MM.1S (cell line): ENCODE measurements at regions not wholly inside any gene's neighbourhood (a gene's known extent, or its start where the extent isn't known, plus 50 kb on each side); places are given as distances from the start of the nearest gene placed in this dataset.

ENCODE experiments used
- DNase-seq: peaks from one replicate; pipeline ENCODE4 v3.0.0-alpha.2; 2015
- H2AFZ ChIP-seq: fragments of 300-600 bp; sonication (generic); 2 replicates; pipeline ENCODE4 v1.6.0; 2016; ENCODE audit warnings: antibody characterized with exemption, low read length
- H3F3A ChIP-seq: fragments of 300-600 bp; sonication (generic); 2 replicates; pipeline ENCODE4 v1.6.1; 2016; ENCODE audit warnings: mild to moderate bottlenecking, antibody characterized with exemption, low read length, moderate library complexity, mixed read lengths; ENCODE audit not compliant: insufficient read depth
- H3K27ac ChIP-seq: fragments of 300-600 bp; sonication (generic); 2 replicates; pipeline ENCODE4 v1.5.1; 2016; ENCODE audit warnings: mild to moderate bottlenecking, low read length
- H3K27me3 ChIP-seq: fragments of 300-600 bp; sonication (generic); replicated peaks from 2 replicates; pipeline ENCODE4 v1.6.0; 2016; ENCODE audit warnings: low read length; ENCODE audit not compliant: insufficient read depth
- H3K36me3 ChIP-seq: fragments of 300-600 bp; sonication (generic); replicated peaks from 2 replicates; pipeline ENCODE4 v1.6.1; 2016; ENCODE audit warnings: mild to moderate bottlenecking, low read length, mixed read lengths; ENCODE audit not compliant: insufficient read depth
- H3K4me1 ChIP-seq: fragments of 300-600 bp; sonication (generic); 2 replicates; pipeline ENCODE4 v1.6.1; 2016; ENCODE audit warnings: low read length, mixed read lengths
- H3K4me2 ChIP-seq: fragments of 300-600 bp; sonication (generic); 2 replicates; pipeline ENCODE4 v1.6.0; 2016; ENCODE audit warnings: low read depth, low read length
- H3K4me3 ChIP-seq: fragments of 300-600 bp; sonication (generic); 2 replicates; pipeline ENCODE4 v1.5.1; 2016; ENCODE audit warnings: low read length, mixed read lengths
- H3K79me2 ChIP-seq: fragments of 300-600 bp; sonication (generic); 2 replicates; pipeline ENCODE4 v1.6.1; 2016; ENCODE audit warnings: mixed run types, low read length, mixed read lengths
- H3K9ac ChIP-seq: fragments of 300-600 bp; sonication (generic); 2 replicates; pipeline ENCODE4 v1.6.1; 2016; ENCODE audit warnings: low read length, mixed read lengths
- H3K9me2 ChIP-seq: fragments of 300-600 bp; sonication (generic); replicated peaks from 2 replicates; pipeline ENCODE4 v1.6.1; 2016; ENCODE audit warnings: mild to moderate bottlenecking, low read length, mixed read lengths; ENCODE audit not compliant: insufficient read depth
- H3K9me3 ChIP-seq: fragments of 300-600 bp; sonication (generic); replicated peaks from 2 replicates; pipeline ENCODE4 v1.6.1; 2016; ENCODE audit warnings: mild to moderate bottlenecking, low read length, mixed read lengths; ENCODE audit not compliant: insufficient read depth
- H4K20me1 ChIP-seq: fragments of 300-600 bp; sonication (generic); 2 replicates; pipeline ENCODE4 v1.6.1; 2016; ENCODE audit warnings: mild to moderate bottlenecking, low read length, moderate library complexity, mixed read lengths; ENCODE audit not compliant: insufficient read depth
- CTCF ChIP-seq: fragments of 300-600 bp; sonication (generic); IDR thresholded peaks from 2 replicates; pipeline ENCODE4 v1.5.1; 2016; ENCODE audit warnings: antibody characterized with exemption, low read length, mixed read lengths
- EZH2 ChIP-seq: fragments of 300-600 bp; sonication (generic); optimal IDR thresholded peaks from 2 replicates; pipeline ENCODE3; 2017; ENCODE audit warnings: low read depth, mild to moderate bottlenecking, antibody characterized with exemption, low read length, mixed read lengths
- EZH2phosphoT487 ChIP-seq: fragments of 300-600 bp; sonication (generic); IDR thresholded peaks from 2 replicates; pipeline ENCODE4 v1.6.1; 2018; ENCODE audit warnings: antibody characterized with exemption, low read length

DNA sequence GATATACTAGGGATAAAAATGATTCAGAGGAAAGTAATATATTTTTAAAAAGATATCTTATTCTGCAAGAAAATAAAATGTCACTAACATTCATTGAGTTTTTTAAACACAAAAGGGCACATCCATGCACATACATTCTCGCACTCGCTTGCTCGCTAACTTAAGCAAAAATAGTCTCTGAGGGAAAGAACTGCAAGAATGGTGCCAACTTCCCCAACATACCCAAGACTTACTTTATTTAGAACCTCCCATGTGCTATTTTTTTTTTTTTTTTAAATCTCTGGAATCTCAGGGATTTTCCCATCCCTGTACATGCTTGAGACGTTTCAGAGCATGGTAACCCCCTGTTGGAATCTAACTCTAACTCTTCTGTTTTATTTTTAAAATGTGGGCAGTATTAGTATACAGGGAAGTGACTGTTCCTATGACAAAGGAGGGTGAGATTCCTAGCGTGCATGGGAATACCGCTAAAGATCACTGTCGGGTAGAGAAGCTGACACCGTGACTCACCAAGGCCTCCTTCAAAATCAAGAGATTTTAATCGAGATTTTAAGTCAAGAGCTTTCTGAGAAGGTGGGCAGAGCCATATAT lies 187.9 kb upstream of the ZEB2 start:
- Histone ChIP-seq H3K9ac (no peak overlapping the region), H3K27me3 (no peaks in the 10 kb centered on the region), H3K9me2 (no peaks in the 10 kb centered on the region), H3K27ac (no peak overlapping the region), H3K79me2 (no peaks in the 10 kb centered on the region), H3K9me3 (no peaks in the 10 kb centered on the region; the same call in 1 of the 2 replicates), H3K36me3 (no peaks in the 10 kb centered on the region), H3K4me2 (no peak overlapping the region), H2AFZ (no peak overlapping the region), H3F3A (no peaks in the 10 kb centered on the region), H4K20me1 (no peaks in the 10 kb centered on the region), H3K4me1 (no peaks in the 10 kb centered on the region), H3K4me3 (no peak overlapping the region)
- DNase-seq = no peak
- TF ChIP-seq EZH2phosphoT487 (no peak), CTCF (no peak), EZH2 (no peak)

GRCh38 chr2:144706647-144707046 lies 186.7 kb upstream of the ZEB2 start:
- DNase-seq = no peak
- Histone ChIP-seq H3F3A (no peaks in the 10 kb centered on the region), H3K9me2 (no peaks in the 10 kb centered on the region), H3K4me1 (no peaks in the 10 kb centered on the region), H3K79me2 (no peaks in the 10 kb centered on the region), H4K20me1 (no peaks in the 10 kb centered on the region), H3K27me3 (no peaks in the 10 kb centered on the region), H2AFZ (no peak overlapping the region), H3K4me3 (no peak overlapping the region), H3K4me2 (no peak overlapping the region), H3K36me3 (no peaks in the 10 kb centered on the region), H3K27ac (no peak overlapping the region), H3K9ac (no peak overlapping the region), H3K9me3 (no peaks in the 10 kb centered on the region; the same call in 1 of the 2 replicates)
- TF ChIP-seq CTCF = no peak
- TF ChIP-seq EZH2phosphoT487 = no peak
- TF ChIP-seq EZH2 = no peak

DNA sequence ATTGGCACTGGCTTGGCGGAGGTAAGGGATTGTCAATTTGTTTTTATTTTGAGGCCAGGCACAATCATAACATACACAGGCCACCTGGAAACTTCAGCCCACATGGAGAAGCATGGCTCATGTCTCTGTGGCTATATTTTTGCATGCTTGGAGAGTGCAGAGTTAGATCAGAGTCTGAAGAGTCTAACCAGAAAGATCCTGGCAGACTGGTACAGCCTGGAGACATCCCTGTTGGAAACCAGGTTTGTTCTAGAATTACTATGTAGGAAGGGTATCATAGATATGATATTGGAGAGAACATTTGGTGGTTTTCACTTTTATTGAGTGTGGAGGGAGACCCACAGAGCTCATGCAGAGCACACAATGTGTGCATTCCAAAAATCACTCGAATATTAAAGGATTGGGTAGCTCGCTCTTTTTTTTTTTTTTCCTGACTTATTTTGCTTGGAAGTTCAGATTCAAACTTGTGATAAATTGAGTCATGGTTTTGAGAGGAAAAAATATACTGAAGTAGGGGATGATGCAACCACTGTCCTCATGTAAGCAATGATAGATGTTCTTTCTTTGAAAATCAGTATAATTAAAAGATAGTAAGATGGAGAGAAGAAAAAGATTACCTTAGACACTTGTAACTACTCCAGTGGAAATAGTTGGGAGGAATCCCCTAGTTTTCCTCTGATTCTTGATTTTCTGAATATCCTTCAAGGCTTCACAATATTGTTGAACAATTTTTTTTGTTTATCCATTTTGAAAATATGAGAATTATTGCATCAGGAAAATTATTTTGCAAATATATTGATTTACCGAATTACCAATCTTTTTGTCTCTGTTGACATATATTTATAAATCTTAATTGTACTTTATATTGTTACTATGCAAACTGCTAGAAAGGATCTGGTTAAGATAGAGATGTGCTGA lies 185.7 kb upstream of the ZEB2 start:
- Histone ChIP-seq H3K79me2 (no peaks in the 10 kb centered on the region), H3K9me2 (no peaks in the 10 kb centered on the region), H3F3A (no peaks in the 10 kb centered on the region), H3K9me3 (no peaks in the 10 kb centered on the region; the same call in 1 of the 2 replicates), H3K4me3 (no peak overlapping the region), H3K4me1 (no peaks in the 10 kb centered on the region), H2AFZ (no peak overlapping the region), H4K20me1 (no peaks in the 10 kb centered on the region), H3K27ac (no peak overlapping the region), H3K27me3 (no peaks in the 10 kb centered on the region), H3K36me3 (no peaks in the 10 kb centered on the region), H3K9ac (no peak overlapping the region), H3K4me2 (no peak overlapping the region)
- TF ChIP-seq EZH2 (no peak), CTCF (no peak), EZH2phosphoT487 (no peak)
- no peak for DNase-seq
